ENCODE measurements at regions not wholly inside any gene's neighbourhood (a gene's known extent, or its start where the extent isn't known, plus 50 kb on each side); places are given as distances from the start of the nearest gene placed in this dataset.

- TF ChIP-seq EZH2 (IDR thresholded peaks at IDR 0.05; ENCODE audit: insufficient read depth, poor library complexity, severe bottlenecking), result no peak
- no peak for TF ChIP-seq EZH2phosphoT487 (IDR thresholded peaks at IDR 0.05; ENCODE audit: insufficient read depth, low read depth)
Observed at GRCh38 chr14:21978999-21979314, 305.3 kb upstream of the OR4E1 start.

Measured in GM23248 (cell line).